HEK293T (cell line): ENCODE measurements at regions not wholly inside any gene's neighbourhood (a gene's known extent, or its start where the extent isn't known, plus 50 kb on each side); places are given as distances from the start of the nearest gene placed in this dataset.

Experiments used
- CTCF ChIA-PET: fragments of 350-600 bp; formaldehyde crosslinking; extraction: SDS; loops from one replicate; lab custom pipeline; 2021; ENCODE audit warnings: antibody characterized with exemption, inconsistent platforms; lab: Yijun Ruan, JAX
- POLR2A ChIA-PET: fragments of 350-600 bp; formaldehyde crosslinking; extraction: SDS; loops from one replicate; lab custom pipeline; 2020; ENCODE audit warnings: antibody characterized with exemption, inconsistent platforms; lab: Yijun Ruan, JAX
- DNase-seq: peaks from one replicate; pipeline ENCODE4 v3.0.0; 2012; ENCODE audit warnings: mixed read lengths; ENCODE audit errors: extremely low spot score
- ARNT ChIP-seq: fragments of 450-650 bp; IDR thresholded peaks from 2 replicates; pipeline ENCODE4 v1.6.1; 2017; ENCODE audit warnings: mild to moderate bottlenecking
- BHLHE40 ChIP-seq: fragments of 450-650 bp; IDR thresholded peaks from 2 replicates; pipeline ENCODE4 v1.6.1; 2016; ENCODE audit warnings: mild to moderate bottlenecking, moderate library complexity, borderline replicate concordance
- CTBP1 ChIP-seq: fragments of 450-650 bp; IDR thresholded peaks from 2 replicates; pipeline ENCODE4 v1.6.1; 2016; ENCODE audit warnings: borderline replicate concordance
- ELF4 ChIP-seq: fragments of 450-650 bp; IDR thresholded peaks from 2 replicates; pipeline ENCODE4 v1.6.1; 2017; ENCODE audit warnings: antibody characterized with exemption
- FOXA1 ChIP-seq: fragments of 450-650 bp; IDR thresholded peaks from 2 replicates; pipeline ENCODE4 v1.6.1; 2016; ENCODE audit warnings: mild to moderate bottlenecking
- FOXK2 ChIP-seq: fragments of 450-650 bp; IDR thresholded peaks from 2 replicates; pipeline ENCODE4 v1.6.1; 2016; ENCODE audit warnings: mild to moderate bottlenecking
- FOXM1 ChIP-seq: fragments of 450-650 bp; IDR thresholded peaks from 2 replicates; pipeline ENCODE4 v1.6.1; 2017; ENCODE audit warnings: mild to moderate bottlenecking, borderline replicate concordance
- HDGF ChIP-seq: fragments of 450-650 bp; IDR thresholded peaks from 2 replicates; pipeline ENCODE4 v1.6.1; 2017; ENCODE audit warnings: antibody characterized with exemption, borderline replicate concordance
- L3MBTL2 ChIP-seq: fragments of 450-650 bp; conservative IDR thresholded peaks from 2 replicates; pipeline ENCODE4 v1.6.1; 2016; ENCODE audit warnings: mild to moderate bottlenecking
- LEF1 ChIP-seq: fragments of 450-650 bp; IDR thresholded peaks from 2 replicates; pipeline ENCODE4 v1.6.1; 2017; ENCODE audit warnings: mild to moderate bottlenecking, borderline replicate concordance
- NFRKB ChIP-seq: fragments of 450-650 bp; IDR thresholded peaks from 2 replicates; pipeline ENCODE4 v1.6.1; 2016; ENCODE audit warnings: mild to moderate bottlenecking, moderate library complexity
- SP1 ChIP-seq: fragments of 450-650 bp; IDR thresholded peaks from 2 replicates; pipeline ENCODE4 v1.6.1; 2017
- SUZ12 ChIP-seq: fragments of 450-650 bp; IDR thresholded peaks from 2 replicates; pipeline ENCODE4 v1.6.1; 2016; ENCODE audit warnings: mild to moderate bottlenecking
- TARDBP ChIP-seq: fragments of 450-650 bp; IDR thresholded peaks from 2 replicates; pipeline ENCODE4 v1.6.1; 2016
- ZNF384 ChIP-seq: fragments of 450-650 bp; IDR thresholded peaks from 2 replicates; pipeline ENCODE4 v1.6.1; 2016
- TF ChIP-seq, protein P1 (sequence below): fragments of 450-650 bp; IDR thresholded peaks from 2 replicates; pipeline ENCODE4 v1.6.1; 2016

DNA sequence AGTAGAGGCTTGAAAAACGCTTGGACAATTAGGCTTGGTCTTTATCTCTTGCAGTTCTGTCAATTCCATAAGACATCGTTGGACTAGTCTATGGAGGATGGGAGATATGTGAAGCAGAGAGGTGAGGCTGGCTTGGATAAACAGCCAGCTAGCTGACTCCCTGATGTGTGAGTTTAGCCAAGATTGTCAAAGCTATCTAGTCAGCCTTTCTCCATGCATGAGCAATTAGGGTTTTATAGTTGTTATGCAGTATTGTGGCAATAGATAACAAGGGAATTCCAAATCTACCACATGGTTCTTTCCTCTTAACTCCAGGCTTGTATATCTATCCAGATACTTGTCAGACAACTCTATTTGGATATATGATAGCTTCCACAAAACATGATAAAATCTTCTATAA is 153.6 kb upstream of the NRXN3 start:
- DNase-seq = no peak
- POLR2A ChIA-PET = no interaction called here
- TF ChIP-seq FOXM1 (no peak), CTBP1 (no peak), ARNT (no peak), SUZ12 (no peak)
- CTCF ChIA-PET = no interaction called here

DNA sequence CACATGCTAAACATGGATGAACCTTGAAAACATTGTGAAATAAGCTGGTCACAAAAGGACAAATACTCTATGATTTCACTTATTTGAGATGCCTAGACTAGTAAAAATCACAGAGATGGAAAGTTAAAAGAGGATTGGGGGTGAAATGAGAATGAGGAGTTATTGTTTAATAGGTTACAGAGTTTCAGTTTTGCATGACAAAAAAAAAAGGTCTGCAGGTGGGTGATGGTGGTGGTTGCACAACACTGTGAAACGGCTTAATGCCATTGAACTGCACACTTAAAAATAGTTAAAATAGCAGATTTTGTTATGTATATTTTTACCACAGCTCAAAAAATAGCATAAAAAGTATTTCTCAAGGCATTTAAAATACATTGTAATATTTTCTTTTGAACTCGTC is 151.9 kb upstream of the NRXN3 start:
- CTCF ChIA-PET = no interaction called here
- DNase-seq = no peak
- POLR2A ChIA-PET = no interaction called here
- TF ChIP-seq FOXA1 = no peak
- no peak for TF ChIP-seq LEF1
- no peak for TF ChIP-seq BHLHE40
- no peak for TF ChIP-seq TARDBP
- no peak for TF ChIP-seq CTBP1
- TF ChIP-seq, protein P1, sequence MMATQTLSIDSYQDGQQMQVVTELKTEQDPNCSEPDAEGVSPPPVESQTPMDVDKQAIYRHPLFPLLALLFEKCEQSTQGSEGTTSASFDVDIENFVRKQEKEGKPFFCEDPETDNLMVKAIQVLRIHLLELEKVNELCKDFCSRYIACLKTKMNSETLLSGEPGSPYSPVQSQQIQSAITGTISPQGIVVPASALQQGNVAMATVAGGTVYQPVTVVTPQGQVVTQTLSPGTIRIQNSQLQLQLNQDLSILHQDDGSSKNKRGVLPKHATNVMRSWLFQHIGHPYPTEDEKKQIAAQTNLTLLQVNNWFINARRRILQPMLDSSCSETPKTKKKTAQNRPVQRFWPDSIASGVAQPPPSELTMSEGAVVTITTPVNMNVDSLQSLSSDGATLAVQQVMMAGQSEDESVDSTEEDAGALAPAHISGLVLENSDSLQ = no peak
- TF ChIP-seq SUZ12 = no peak

DNA sequence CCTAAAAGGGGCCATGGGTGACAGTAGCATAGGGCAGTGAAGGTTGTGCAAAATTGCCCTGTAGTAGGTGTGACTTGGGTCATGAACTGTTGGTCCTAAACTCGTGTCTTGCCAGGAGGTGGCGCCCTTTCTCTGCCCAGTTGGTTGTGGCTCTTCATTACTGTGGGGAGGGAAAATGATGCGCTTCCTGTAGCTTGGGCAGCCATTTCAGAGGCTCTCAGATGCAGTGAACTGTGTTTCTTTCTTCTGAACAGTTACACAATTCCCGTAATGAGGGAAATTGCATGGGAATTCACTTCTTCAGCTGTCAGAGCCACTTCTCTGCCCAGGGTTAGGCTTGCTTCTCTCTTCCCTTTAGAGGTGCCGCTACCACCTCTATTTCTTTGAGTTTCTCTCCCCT is 148.1 kb upstream of the NRXN3 start:
- peak; percentile 67 for DNase-seq
- ChIA-PET CTCF (interaction anchor here (0.6 to 1.0 kb wide), 5 partner anchors 16 to 729 kb away, joined by 3 to 4 read pairs (median 3); no protein-coding TSS in a partner anchor), POLR2A (no interaction called here)
- TF ChIP-seq SUZ12 = no peak
- no peak for TF ChIP-seq SP1
- TF ChIP-seq, protein P1 = no peak
- no peak for TF ChIP-seq HDGF
- no peak for TF ChIP-seq ARNT
- TF ChIP-seq BHLHE40 = no peak
- no peak for TF ChIP-seq LEF1

DNA sequence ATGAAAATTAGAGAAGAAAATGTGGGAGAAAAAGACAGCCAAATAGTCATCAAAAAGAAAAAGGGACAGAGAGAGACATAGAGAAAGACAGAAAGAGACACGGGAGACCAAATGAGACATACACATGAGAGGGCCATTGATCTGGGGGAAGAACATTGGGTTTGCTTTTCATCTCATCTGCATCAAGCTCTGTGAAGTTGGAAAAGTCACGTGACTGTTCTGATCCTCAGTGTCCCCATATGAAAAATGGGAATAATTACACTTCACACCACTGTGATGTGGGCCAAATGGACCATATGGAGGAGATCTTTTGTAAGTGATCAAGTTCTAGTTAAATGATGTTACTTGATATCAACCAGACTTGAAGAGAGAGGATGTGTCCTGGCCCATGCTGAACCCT is 147.1 kb upstream of the NRXN3 start:
- DNase-seq = no peak
- no peak for TF ChIP-seq ZNF384
- TF ChIP-seq SP1 = no peak
- TF ChIP-seq LEF1 = no peak
- TF ChIP-seq SUZ12 = no peak
- TF ChIP-seq, protein P1 = no peak
- no peak for TF ChIP-seq FOXM1
- no peak for TF ChIP-seq BHLHE40
- TF ChIP-seq L3MBTL2 = no peak
- no peak for TF ChIP-seq CTBP1
- no peak for TF ChIP-seq FOXA1
- no peak for TF ChIP-seq HDGF
- TF ChIP-seq NFRKB = no peak
- ChIA-PET CTCF (no interaction called here), POLR2A (no interaction called here)

DNA sequence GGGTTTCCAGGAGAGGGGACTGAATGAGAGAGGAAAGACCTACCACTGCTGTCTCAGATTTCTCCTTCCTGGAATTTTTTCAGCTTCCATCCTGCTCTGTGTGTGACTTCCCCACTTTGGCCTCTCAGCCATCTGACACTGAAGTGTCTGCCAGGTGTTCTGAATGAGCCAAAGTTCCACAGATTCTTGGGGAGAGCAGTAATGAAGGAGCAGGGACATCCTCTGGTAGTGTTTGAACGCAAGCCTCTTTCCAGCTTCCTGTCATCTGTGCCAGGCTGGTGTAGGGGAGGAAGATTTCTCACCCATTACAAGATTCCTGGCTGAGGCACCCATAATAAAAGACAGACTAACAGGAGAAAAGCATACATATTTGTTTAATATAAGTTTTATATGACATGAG is 141.7 kb upstream of the NRXN3 start:
- CTCF ChIA-PET = interaction anchor here (0.9 to 1.3 kb wide), 2 partner anchors 9 to 13 kb away, joined by 3 to 4 read pairs; no protein-coding TSS in a partner anchor
- DNase-seq = no peak
- POLR2A ChIA-PET = no interaction called here
- TF ChIP-seq, protein P1 = no peak
- TF ChIP-seq FOXK2 (no peak), L3MBTL2 (no peak), HDGF (no peak), LEF1 (no peak), BHLHE40 (no peak), ELF4 (no peak), TARDBP (no peak), FOXA1 (no peak), SP1 (no peak)

DNA sequence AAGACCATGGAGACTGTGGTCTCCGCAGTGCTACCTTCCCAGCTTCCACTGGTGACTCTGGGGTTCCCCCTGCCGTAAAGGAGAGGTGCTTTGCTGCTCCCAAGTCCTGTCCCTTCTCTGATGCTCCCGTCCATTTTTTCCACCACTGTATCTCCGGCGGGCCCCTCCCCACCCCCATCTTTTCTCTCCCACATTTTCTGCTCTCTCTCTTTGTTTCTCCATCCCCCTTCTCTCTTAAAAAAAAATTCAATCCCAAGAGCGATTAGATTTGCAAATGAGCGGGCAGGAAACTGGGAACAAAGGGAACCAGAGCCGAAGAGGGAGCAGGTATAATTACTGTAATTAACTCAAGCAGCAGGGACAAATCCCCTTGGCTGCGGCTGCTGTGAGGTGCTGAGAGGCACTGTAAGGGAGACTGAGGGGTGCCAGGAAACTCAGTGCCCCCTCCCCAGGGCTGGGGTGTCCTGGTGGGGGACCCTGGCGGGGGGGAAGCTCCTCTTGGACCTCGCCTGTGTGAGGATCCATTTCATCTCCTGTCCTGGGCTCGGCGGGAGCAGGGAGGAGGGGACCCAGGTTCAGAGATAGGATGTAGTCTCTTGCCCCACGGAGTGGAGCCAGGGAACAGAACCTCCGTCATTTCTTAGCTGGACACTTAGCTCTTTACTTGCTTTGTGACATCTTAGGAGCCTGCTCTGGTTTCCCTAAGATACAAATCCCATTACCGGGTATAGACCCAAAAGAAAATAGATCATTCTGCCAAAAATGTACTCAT is 140.4 kb upstream of the NRXN3 start:
- ChIA-PET POLR2A (no interaction called here), CTCF (no interaction called here)
- TF ChIP-seq, protein P1 = no peak
- TF ChIP-seq TARDBP = no peak
- no peak for TF ChIP-seq FOXA1
- no peak for TF ChIP-seq HDGF
- no peak for TF ChIP-seq LEF1
- no peak for TF ChIP-seq CTBP1
- TF ChIP-seq FOXK2 = no peak
- no peak for TF ChIP-seq ZNF384
- no peak for TF ChIP-seq SUZ12
- TF ChIP-seq L3MBTL2 = no peak
- no peak for TF ChIP-seq SP1
- TF ChIP-seq BHLHE40 = no peak
- no peak for TF ChIP-seq NFRKB
- no peak for TF ChIP-seq ELF4
- no peak for TF ChIP-seq ARNT
- TF ChIP-seq FOXM1 = no peak
- no peak for DNase-seq
